ENCODE measurements at regions not wholly inside any gene's neighbourhood (a gene's known extent, or its start where the extent isn't known, plus 50 kb on each side); places are given as distances from the start of the nearest gene placed in this dataset.

DNA sequence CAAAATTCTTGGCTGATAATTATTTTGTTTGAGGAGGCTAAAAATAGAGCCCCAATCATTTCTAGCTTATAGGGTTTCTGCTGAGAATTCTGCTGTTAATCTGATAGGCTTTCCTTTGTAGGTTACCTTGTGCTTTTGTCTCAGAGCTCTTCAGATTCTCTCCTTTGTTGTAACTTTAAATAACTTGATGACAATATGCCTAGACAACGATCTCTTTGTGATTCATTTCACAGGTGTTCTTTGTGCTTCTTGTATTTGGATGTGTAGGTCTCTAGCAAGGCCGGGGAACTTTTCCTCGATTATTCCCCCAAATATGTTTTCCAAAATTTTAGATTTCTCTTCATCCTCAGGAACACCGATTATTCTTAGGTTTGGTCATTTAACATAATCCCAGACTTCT is 376.5 kb upstream of the MAN1A1 start:
- TF ChIP-seq, protein P1, sequence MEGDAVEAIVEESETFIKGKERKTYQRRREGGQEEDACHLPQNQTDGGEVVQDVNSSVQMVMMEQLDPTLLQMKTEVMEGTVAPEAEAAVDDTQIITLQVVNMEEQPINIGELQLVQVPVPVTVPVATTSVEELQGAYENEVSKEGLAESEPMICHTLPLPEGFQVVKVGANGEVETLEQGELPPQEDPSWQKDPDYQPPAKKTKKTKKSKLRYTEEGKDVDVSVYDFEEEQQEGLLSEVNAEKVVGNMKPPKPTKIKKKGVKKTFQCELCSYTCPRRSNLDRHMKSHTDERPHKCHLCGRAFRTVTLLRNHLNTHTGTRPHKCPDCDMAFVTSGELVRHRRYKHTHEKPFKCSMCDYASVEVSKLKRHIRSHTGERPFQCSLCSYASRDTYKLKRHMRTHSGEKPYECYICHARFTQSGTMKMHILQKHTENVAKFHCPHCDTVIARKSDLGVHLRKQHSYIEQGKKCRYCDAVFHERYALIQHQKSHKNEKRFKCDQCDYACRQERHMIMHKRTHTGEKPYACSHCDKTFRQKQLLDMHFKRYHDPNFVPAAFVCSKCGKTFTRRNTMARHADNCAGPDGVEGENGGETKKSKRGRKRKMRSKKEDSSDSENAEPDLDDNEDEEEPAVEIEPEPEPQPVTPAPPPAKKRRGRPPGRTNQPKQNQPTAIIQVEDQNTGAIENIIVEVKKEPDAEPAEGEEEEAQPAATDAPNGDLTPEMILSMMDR (conservative IDR thresholded peaks at IDR 0.05; ENCODE audit: low read depth, low read length): no peak
- no peak for TF ChIP-seq EZH2 (IDR thresholded peaks at IDR 0.05; ENCODE audit: borderline replicate concordance, low read depth, low read length, poor library complexity, severe bottlenecking)
